T-helper 1 cell treated with Interleukin-12 subunit alpha and Interleukin-12 subunit beta and Interleukin-4 antibody, amounts not matched to agents 30 ng/mL and 1 ng/mL, for 36 hours (primary cell): ENCODE measurements at regions not wholly inside any gene's neighbourhood (a gene's known extent, or its start where the extent isn't known, plus 50 kb on each side); places are given as distances from the start of the nearest gene placed in this dataset.

Experiments used
- intact Hi-C: fragments of 100-400 bp; cut with micrococcal nuclease; formaldehyde crosslinking; loops from one replicate; pipeline ENCODE4 v1.15.1; 2024

DNA sequence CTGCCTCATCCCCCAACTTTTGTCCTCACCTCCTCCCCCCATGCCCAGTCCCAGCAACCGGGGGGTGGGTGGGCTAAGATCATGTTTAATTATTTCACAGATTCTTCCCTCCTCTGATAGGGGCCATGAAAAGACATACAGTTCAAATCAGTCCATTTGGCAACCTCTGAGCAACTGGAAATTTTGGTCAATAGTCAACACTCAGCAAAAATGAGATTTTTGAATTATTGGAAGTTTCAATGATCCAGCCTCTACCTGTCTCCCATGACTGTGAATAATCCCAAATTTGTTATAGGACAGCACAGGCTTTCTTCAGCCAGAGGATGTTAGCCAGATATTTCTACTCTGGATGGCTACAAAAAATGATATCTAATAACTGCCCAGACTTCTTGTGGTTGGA, 549.9 kb downstream of the TNS1 start:
- intact Hi-C loops, result no loop called here

DNA sequence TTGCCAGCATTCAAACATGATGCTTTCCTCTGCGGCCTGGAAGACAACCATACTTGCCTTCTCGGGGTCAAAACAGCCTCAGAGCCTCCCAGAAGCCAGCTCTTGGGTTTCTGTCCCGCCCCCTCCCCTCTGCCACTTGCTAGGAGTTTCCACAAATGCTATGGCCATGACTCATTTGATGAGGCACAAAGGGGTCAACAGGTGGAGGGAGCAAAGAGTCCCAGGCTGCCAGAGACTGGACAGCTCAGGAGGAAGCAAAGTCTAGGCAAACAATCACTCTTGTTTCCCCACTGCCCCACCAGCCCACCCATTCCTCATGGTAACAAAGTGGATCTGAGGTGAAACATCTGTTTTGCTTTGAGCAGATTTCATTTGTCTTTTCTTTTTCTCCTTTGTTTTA, 551.1 kb downstream of the TNS1 start:
- intact Hi-C loops, result no loop called here

DNA sequence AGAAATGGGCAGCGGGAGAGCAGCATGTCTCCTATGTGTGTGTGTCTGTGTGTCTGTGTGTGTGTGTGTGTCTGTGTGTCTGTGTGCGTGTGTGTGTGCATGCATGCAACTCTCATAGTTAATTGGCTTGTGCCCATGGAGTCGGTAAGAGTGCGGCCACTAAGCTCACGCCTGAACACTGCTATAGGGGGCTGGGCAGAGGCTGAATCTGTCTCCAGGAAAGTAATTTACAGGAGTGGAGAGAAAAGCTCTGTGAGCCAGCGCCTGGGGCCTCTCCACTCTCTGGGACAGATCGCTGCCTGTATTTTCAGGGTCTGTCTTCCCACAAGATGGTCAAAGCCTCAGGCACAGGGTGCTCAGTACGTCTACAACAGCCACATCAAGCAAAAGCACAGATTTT, 553.4 kb downstream of the TNS1 start:
- intact Hi-C loops, result no loop called here

GRCh38 chr2:217448860-217449259, 553.9 kb downstream of the TNS1 start:
- intact Hi-C loops, result no loop called here

- intact Hi-C loops, result no loop called here
These were observed 557.1 kb downstream of the TNS1 start for GRCh38 chr2:217445723-217446122.

GRCh38 chr2:217444932-217445331, 557.9 kb downstream of the TNS1 start:
- intact Hi-C loops, result no loop called here

GRCh38 chr2:217444509-217444908, 558.3 kb downstream of the TNS1 start:
- intact Hi-C loops, result no loop called here

- intact Hi-C loops, result no loop called here
These were observed 559.2 kb downstream of the TNS1 start for GRCh38 chr2:217443601-217444000.

DNA sequence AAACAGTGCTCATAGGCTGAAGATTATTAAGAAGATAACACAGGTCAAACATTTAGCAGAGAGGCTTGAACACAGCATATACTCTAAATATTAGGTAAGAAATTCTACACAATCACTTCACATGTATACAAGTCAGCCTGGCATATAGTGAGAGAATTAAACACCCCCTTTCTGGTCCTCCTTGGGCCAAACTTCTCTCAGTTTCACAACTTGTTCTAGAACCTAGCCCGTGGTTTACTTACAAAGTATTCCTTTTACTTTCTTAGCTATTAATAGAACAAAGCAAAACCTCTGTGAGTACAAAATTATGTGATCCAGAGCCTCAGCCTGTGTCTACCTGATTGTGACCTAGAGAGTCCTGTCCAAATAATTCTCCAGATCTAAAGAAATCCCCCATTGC, 562.8 kb downstream of the TNS1 start:
- intact Hi-C loops, result no loop called here

DNA sequence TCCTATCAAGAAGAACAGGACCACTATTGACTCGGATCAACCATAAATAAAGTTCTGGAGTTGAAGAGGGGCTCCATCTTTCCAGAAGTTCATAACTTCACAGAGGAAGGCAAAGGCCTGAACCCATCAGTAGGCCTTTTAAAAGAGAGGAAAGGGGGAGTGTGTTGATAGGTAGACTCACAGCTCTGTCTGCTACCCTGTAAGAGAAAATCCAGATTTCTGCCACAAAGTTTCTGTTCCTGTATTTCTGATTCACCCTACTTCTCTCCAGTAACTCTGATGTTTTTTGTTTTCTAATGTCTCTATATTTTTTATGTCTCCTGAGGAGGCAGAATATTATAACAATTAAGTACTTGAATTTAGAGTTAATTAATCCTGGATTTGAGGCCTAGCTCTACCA, 564.0 kb downstream of the TNS1 start:
- intact Hi-C loops, result no loop called here

- intact Hi-C loops, result no loop called here
These were observed 564.7 kb downstream of the TNS1 start for GRCh38 chr2:217438136-217438535.

GRCh38 chr2:217437290-217437870, 565.4 kb downstream of the TNS1 start:
- intact Hi-C loops, result no loop called here

DNA sequence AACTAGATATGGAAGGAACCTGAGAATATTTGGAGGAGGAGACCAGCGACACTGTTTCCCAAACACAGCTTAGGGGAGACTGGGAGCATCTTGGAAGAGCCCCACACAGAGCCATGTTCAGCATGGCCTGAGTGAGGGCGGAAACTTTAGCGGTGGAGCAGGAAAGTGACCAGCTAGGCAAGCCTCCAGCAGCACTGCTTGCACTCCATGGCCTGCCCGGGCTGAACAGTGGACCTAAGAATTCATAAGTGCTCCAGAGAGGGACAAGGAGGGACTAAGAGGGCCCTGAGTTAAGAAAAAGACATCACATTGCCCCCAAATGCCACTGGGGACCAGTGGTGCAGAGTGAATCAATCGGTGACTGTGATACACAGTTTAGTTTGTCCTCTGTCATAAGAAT, 566.4 kb downstream of the TNS1 start:
- intact Hi-C loops, result no loop called here

DNA sequence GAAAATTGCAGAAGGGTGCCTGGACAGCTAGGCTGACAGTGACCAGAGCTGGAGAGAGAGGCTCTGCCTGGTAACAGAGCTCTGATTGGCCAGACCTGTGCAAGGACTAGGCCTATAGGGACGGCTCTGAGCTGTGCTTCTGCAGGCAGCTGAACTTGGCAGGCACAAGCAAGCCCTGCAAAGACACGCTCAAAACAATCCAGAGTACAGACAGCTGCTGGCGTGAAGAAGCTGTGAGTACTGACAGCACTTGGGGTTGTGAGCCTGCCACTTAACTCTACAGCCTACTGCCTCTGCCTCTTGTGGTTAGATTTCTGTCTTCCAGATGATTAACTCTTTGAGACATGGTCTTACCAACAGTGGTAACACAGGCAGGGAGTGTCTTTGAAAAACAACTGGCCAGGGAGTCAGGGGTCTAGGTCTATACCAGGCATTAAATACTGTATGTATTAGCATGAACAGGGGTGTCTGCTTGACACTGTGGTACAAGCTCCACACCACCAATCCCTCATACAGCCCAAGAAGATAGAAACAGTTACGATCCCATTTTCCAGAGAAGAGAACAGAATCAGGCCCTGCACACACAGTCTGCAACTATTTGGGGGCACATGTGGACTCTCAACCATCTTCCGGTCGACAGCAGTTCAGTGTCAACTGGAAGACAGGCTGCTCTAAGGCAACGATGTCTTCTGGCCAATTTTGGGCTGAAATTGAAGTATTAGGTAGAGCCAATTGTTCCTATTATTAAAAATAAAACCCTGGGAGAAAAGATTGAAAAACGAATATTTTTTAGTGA, 568.4 kb downstream of the TNS1 start:
- intact Hi-C loops, result no loop called here

- intact Hi-C loops, result no loop called here
These were observed 569.3 kb downstream of the TNS1 start for GRCh38 chr2:217433522-217433921.

DNA sequence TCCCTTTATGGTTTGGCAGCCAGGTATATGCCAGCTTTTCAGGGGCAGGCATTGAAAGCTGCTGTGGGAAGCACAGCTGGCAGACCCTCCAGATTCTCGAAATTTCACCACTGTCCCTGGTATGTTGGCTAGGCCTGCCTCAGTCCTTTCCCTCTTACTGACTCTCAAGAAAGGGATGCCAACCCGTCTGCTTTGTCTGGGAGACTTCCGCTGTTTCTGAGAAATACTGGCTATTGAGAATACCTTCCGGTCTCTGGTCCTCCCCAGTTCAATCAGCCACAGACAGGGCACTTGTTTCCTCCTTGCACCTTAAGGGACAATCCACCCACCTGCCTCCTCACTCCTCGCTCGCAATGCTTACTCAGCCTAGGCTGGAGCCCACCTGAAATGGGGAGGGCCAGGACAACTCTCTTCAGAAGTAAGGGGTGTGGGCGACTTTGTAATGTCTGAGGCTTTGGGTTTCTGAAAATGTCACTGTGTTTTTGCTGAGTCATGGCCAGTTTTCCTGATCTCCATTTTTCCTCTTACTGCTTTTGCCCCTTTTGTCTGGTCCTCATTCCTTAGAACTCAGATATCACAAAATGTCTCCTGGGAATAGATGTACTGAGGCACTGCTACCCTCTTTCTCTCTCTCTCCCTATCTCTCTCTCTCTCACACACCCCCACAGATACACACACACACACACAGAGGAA, 571.1 kb downstream of the TNS1 start:
- intact Hi-C loops, result no loop called here

DNA sequence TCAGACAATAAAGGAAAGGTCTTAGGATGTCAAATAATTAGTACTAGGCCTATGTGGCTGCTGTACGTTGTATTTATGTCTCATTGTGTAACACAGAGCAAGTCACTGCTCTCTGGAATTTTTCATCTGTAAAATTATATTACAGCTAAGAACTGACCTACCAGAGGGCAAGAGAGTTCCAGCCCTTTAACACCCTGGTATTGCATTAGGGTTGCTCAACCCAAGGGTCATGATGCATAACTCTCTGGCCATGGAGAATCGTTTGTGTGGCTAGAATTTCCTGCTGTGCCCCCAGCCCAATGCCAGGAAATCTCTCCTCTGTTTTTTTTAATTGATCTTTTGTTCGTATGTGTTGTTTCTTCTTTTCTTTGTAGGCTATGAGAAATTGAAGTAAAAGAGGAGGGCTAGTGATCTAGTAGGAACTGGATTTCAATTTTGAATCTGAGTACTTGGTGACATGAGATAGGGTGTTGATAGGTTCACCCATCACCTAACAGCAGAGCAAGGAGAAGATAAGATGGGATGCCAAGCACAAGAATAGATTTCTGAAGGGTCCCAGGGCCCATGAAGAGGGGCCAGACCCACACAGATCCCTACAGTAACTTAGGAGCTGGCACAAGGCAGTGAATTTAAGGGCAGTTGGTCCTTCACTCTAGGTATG, 571.2 kb upstream of the TNP1 start:
- intact Hi-C loops, result no loop called here

GRCh38 chr2:217429981-217430500, 570.2 kb upstream of the TNP1 start:
- intact Hi-C loops, result no loop called here

GRCh38 chr2:217421834-217422233, 562.0 kb upstream of the TNP1 start:
- intact Hi-C loops, result no loop called here

GRCh38 chr2:217420854-217421253, 561.0 kb upstream of the TNP1 start:
- intact Hi-C loops, result no loop called here

DNA sequence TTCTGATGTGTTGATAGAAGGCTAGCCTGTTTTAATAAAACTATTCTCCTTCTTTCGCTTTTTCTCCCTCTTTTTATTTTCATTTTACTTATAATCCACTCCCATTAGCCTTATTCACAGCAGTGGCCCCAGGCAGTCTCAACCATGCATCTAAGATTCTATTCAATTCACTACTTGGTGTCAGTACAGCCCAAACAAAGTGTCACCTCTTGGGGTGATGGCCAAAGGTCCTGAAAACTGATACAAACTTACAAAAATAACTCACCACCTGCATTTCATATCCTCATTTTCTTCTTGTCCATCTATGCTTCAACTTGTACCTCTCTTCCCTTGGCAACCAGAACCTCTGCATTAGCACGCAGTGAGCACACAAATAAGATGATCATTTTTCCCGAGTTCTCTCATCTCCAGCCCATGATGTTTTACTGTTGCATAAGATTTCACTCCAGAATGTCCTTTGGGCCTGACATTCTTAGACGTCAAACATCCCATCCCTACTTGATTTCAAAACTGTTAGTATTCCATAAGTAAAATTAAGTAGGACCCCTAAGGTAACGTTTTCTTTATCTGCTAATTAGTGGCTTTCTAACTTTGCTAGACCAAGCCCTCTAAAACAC, 559.3 kb upstream of the TNP1 start:
- intact Hi-C loops, result no loop called here
